Esophagus squamous epithelium (tissue), 4 donors: ENCODE measurements at regions not wholly inside any gene's neighbourhood (a gene's known extent, or its start where the extent isn't known, plus 50 kb on each side); places are given as distances from the start of the nearest gene placed in this dataset.

Experiments used
- POLR2A ChIP-seq, 4 donors: fragments of 450-650 bp; IDR thresholded peaks; one replicate each; pipeline ENCODE4 v1.6.1; 2017; ENCODE audit warnings: antibody characterized with exemption in 4 of 4, mild to moderate bottlenecking in 4 of 4, moderate library complexity in 3 of 4
- TF ChIP-seq, protein P1 (sequence below), 6 experiments: fragments of 450-650 bp in 4 of 6; fragments of 200-600 bp in 2 of 6; sonication (generic) in 2 of 6; IDR thresholded peaks; one replicate each; pipeline ENCODE4 v1.5.1; 2016 to 2019; ENCODE audit warnings: antibody characterized with exemption in 6 of 6, mild to moderate bottlenecking in 4 of 6, moderate library complexity in 4 of 6

DNA sequence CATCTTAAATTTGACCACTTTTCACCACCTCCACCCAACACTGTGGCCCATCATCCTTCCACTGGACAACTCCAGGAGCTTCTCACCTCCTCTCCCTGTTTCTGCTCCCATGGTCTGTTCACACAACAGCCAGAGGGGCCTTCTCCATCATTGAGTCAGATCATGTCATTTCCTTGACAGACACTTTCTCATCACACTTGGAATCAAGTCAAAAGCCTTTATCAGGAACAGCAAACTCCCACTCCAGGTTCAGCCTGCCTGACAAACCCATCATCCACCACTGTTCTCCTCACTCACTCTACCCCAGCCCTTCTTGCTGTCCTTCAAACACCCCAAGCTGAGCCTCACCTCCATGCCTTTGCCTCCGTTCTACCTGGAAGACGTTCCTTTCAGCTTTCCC lies 78.4 kb upstream of the ADRA1B start:
- TF ChIP-seq, protein P1, sequence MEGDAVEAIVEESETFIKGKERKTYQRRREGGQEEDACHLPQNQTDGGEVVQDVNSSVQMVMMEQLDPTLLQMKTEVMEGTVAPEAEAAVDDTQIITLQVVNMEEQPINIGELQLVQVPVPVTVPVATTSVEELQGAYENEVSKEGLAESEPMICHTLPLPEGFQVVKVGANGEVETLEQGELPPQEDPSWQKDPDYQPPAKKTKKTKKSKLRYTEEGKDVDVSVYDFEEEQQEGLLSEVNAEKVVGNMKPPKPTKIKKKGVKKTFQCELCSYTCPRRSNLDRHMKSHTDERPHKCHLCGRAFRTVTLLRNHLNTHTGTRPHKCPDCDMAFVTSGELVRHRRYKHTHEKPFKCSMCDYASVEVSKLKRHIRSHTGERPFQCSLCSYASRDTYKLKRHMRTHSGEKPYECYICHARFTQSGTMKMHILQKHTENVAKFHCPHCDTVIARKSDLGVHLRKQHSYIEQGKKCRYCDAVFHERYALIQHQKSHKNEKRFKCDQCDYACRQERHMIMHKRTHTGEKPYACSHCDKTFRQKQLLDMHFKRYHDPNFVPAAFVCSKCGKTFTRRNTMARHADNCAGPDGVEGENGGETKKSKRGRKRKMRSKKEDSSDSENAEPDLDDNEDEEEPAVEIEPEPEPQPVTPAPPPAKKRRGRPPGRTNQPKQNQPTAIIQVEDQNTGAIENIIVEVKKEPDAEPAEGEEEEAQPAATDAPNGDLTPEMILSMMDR (IDR thresholded peaks at IDR 0.05): no peak
- TF ChIP-seq POLR2A (IDR thresholded peaks at IDR 0.05): no peak
